IMR-90 (cell line): ENCODE measurements at regions not wholly inside any gene's neighbourhood (a gene's known extent, or its start where the extent isn't known, plus 50 kb on each side); places are given as distances from the start of the nearest gene placed in this dataset.

Experiments used
- ATAC-seq: fragments of 200-7000 bp; cut with Tn5 transposase; 2 replicates; pipeline ENCODE4 v1.9.1; 2020; ENCODE audit warnings: low read depth, mild to moderate bottlenecking, moderate library complexity
- BruUV-seq: library from RNA; stranded (reverse); fragments of 400-500 nt; replicated peaks from 2 replicates; lab custom pipeline; 2021; lab: Mats Ljungman, UMichigan
- CTCF ChIA-PET: fragments of 300-600 bp; formaldehyde crosslinking; extraction: SDS; loops from one replicate; lab custom pipeline; 2021; ENCODE audit warnings: antibody characterized with exemption; lab: Yijun Ruan, JAX
- POLR2A ChIA-PET: fragments of 300-600 bp; sonication (Branson Sonifier 250); formaldehyde crosslinking; loops from one replicate; lab custom pipeline; 2022; ENCODE audit warnings: antibody characterized with exemption; ENCODE audit not compliant: unreplicated experiment; lab: Charles Lee
- DNase-seq: peaks from one replicate; pipeline ENCODE4 v3.0.0; 2013
- H2AFZ ChIP-seq: replicated peaks from 2 replicates; pipeline ENCODE3; 2013; ENCODE audit warnings: low read length, mild to moderate bottlenecking; ENCODE audit not compliant: poor library complexity
- H2AK5ac ChIP-seq: 2 replicates; pipeline ENCODE4 v1.6.1; 2013; ENCODE audit warnings: low read depth, low read length, inconsistent platforms
- H2AK9ac ChIP-seq: replicated peaks from 2 replicates; pipeline ENCODE3; 2013; ENCODE audit warnings: mild to moderate bottlenecking, low read depth, low read length, moderate library complexity; ENCODE audit not compliant: poor library complexity
- H2BK120ac ChIP-seq: 2 replicates; pipeline ENCODE4 v1.6.1; 2013; ENCODE audit warnings: low read depth, low read length, inconsistent platforms
- H2BK15ac ChIP-seq: 3 replicates; pipeline ENCODE4 v1.6.1; 2013; ENCODE audit warnings: low read depth, low read length, inconsistent platforms
- H2BK20ac ChIP-seq: 2 replicates; pipeline ENCODE4 v1.6.1; 2013; ENCODE audit warnings: low read depth, mild to moderate bottlenecking, inconsistent platforms, low read length, moderate library complexity
- H2BK5ac ChIP-seq: 2 replicates; pipeline ENCODE4 v1.6.1; 2013; ENCODE audit warnings: mild to moderate bottlenecking, low read depth, low read length, inconsistent platforms; ENCODE audit not compliant: poor library complexity, severe bottlenecking
- H3K14ac ChIP-seq: replicated peaks from 2 replicates; pipeline ENCODE4 v1.6.1; 2013; ENCODE audit warnings: low read depth, low read length, inconsistent platforms
- H3K18ac ChIP-seq: 2 replicates; pipeline ENCODE4 v1.6.1; 2013; ENCODE audit warnings: low read depth, low read length, control low read depth
- H3K23ac ChIP-seq: 2 replicates; pipeline ENCODE4 v1.6.1; 2013; ENCODE audit warnings: low read depth, low read length, inconsistent platforms
- H3K27ac ChIP-seq: 2 replicates; pipeline ENCODE4 v1.5.1; 2013; ENCODE audit warnings: mild to moderate bottlenecking, control low read depth, low read length; ENCODE audit not compliant: insufficient read depth
- H3K27me3 ChIP-seq: 2 replicates; pipeline ENCODE4 v1.6.1; 2013; ENCODE audit warnings: low read length; ENCODE audit not compliant: control insufficient read depth, insufficient read depth
- H3K36me3 ChIP-seq: 2 replicates; pipeline ENCODE4 v1.6.1; 2013; ENCODE audit warnings: low read length, mixed read lengths; ENCODE audit not compliant: control insufficient read depth, insufficient read depth
- H3K4ac ChIP-seq: 2 replicates; pipeline ENCODE4 v1.6.1; 2013; ENCODE audit warnings: low read depth, low read length, inconsistent platforms
- H3K4me1 ChIP-seq: 2 replicates; pipeline ENCODE4 v1.6.1; 2013; ENCODE audit warnings: low read length, mixed read lengths; ENCODE audit not compliant: control insufficient read depth, insufficient read depth
- H3K4me2 ChIP-seq: 2 replicates; pipeline ENCODE4 v1.6.1; 2013; ENCODE audit warnings: low read depth, mild to moderate bottlenecking, control low read depth, low read length, moderate library complexity
- H3K4me3 ChIP-seq: 2 replicates; pipeline ENCODE4 v1.5.1; 2013; ENCODE audit warnings: low read depth, mild to moderate bottlenecking, control low read depth, low read length, moderate library complexity; ENCODE audit not compliant: insufficient read depth
- H3K56ac ChIP-seq: 2 replicates; pipeline ENCODE4 v1.6.1; 2013; ENCODE audit warnings: low read length, inconsistent platforms; ENCODE audit not compliant: insufficient read depth; ENCODE audit errors: extremely low read depth
- H3K79me1 ChIP-seq, 2 experiments: 2 replicates each; pipeline ENCODE4 v1.6.1; 2013; ENCODE audit warnings: low read length in 2 of 2, inconsistent platforms in 1 of 2, low read depth in 1 of 2
- H3K9ac ChIP-seq: 2 replicates; pipeline ENCODE4 v1.6.1; 2013; ENCODE audit warnings: low read depth, low read length, control low read depth
- H3K9me1 ChIP-seq: 2 replicates; pipeline ENCODE4 v1.6.1; 2013; ENCODE audit warnings: low read length, inconsistent platforms; ENCODE audit not compliant: insufficient read depth
- H3K9me3 ChIP-seq: 2 replicates; pipeline ENCODE4 v1.6.1; 2013; ENCODE audit warnings: low read length; ENCODE audit not compliant: control insufficient read depth, insufficient read depth
- H4K20me1 ChIP-seq: 2 replicates; pipeline ENCODE4 v1.6.1; 2013; ENCODE audit warnings: low read length, inconsistent platforms; ENCODE audit not compliant: insufficient read depth
- H4K5ac ChIP-seq: 2 replicates; pipeline ENCODE4 v1.6.1; 2013; ENCODE audit warnings: mild to moderate bottlenecking, low read depth, low read length, control low read depth
- H4K8ac ChIP-seq, 2 experiments: 2 replicates each; pipeline ENCODE4 v1.6.1; 2013; ENCODE audit warnings: low read depth in 2 of 2, low read length in 2 of 2, control low read depth in 1 of 2, inconsistent platforms in 1 of 2
- H4K91ac ChIP-seq: 2 replicates; pipeline ENCODE4 v1.6.1; 2013; ENCODE audit warnings: low read depth, low read length, inconsistent platforms; ENCODE audit not compliant: insufficient read depth
- CEBPB ChIP-seq: IDR thresholded peaks from 2 replicates; pipeline ENCODE4 v1.6.1; 2012; ENCODE audit warnings: low read depth, low read length, improper control_type of control experiment
- FOS ChIP-seq: fragments of 150-350 bp; IDR thresholded peaks from 2 replicates; pipeline ENCODE4 v1.6.1; 2016; ENCODE audit warnings: low read depth, low read length
- MXI1 ChIP-seq: IDR thresholded peaks from 2 replicates; pipeline ENCODE4 v1.6.1; 2012; ENCODE audit warnings: low read depth, mild to moderate bottlenecking, low read length, moderate library complexity, borderline replicate concordance
- NFE2L2 ChIP-seq: fragments of 150-350 bp; IDR thresholded peaks from 2 replicates; pipeline ENCODE4 v1.6.1; 2016; ENCODE audit warnings: low read depth, mild to moderate bottlenecking, low read length
- RCOR1 ChIP-seq: IDR thresholded peaks from 2 replicates; pipeline ENCODE4 v1.6.1; 2012; ENCODE audit warnings: mild to moderate bottlenecking, low read length, improper control_type of control experiment; ENCODE audit not compliant: insufficient replicate concordance
- RFX5 ChIP-seq: IDR thresholded peaks from 2 replicates; pipeline ENCODE4 v1.8.0; 2012; ENCODE audit warnings: low read depth, mild to moderate bottlenecking, low read length, moderate library complexity
- SMC3 ChIP-seq: fragments of 150-350 bp; IDR thresholded peaks from 2 replicates; pipeline ENCODE4 v1.6.1; 2016; ENCODE audit warnings: low read depth, mild to moderate bottlenecking, antibody characterized with exemption, low read length, moderate library complexity
- WGBS, 2 experiments: methylation state at CpG; one replicate each; pipeline versions ENCODE4 v1.1.5 to v1.1.7; 2013; ENCODE audit warnings: missing lambda C conversion rate in 2 of 2; ENCODE audit not compliant: insufficient read length in 1 of 2; ENCODE audit errors: extremely low coverage in 2 of 2; 5-methylcytosine and 5-hydroxymethylcytosine counted together
- dilution Hi-C: fragments of 300-500 bp; cut with HindIII; formaldehyde crosslinking; loops from one replicate; pipeline ENCODE4 v1.14.3; 2018; ENCODE audit warnings: low sequenced_read_pairs; ENCODE audit not compliant: unreplicated experiment
- in situ Hi-C: fragments of 300-500 bp; cut with MboI; formaldehyde crosslinking; loops from 3 replicates; pipeline ENCODE4 v1.14.3; 2019; ENCODE audit warnings: low sequenced_read_pairs, inconsistent platforms, mixed read lengths
- intact Hi-C: fragments of 100-400 bp; cut with micrococcal nuclease; formaldehyde crosslinking; loops from 2 replicates; pipeline ENCODE4 v1.10.0; 2022
- TF ChIP-seq, protein P1 (sequence below): fragments of 150-350 bp; IDR thresholded peaks from 2 replicates; pipeline ENCODE4 v1.6.1; 2017; ENCODE audit warnings: mild to moderate bottlenecking, antibody characterized with exemption, low read length, low read depth
- TF ChIP-seq, protein P2 (sequence below): fragments of 150-350 bp; IDR thresholded peaks from 2 replicates; pipeline ENCODE4 v1.6.1; 2016; ENCODE audit warnings: low read depth, mild to moderate bottlenecking, low read length, moderate library complexity, borderline replicate concordance
- TF ChIP-seq, protein P3 (sequence below): conservative IDR thresholded peaks from 2 replicates; pipeline ENCODE4 v1.5.1; 2012; ENCODE audit warnings: mild to moderate bottlenecking, low read depth, low read length, improper control_type of control experiment

DNA sequence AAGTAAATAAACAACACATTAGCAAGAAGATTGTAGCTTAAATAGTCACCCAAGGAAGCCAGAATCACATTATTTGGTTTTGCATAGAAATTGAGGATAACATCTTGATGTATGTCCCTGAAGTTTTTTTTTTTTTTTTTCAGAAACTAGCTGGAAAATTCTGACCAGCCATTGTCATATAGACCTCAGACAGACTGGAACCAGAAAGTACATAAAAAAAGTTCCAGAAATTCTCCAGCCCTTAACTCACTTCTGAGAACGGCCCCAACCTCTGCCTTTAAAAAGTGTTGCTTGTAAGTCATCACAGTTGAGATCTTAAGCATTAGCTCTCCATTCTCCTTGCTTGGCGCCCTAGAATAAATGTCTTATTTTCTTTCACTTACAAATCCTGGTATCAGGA lies 350.5 kb downstream of the CCDC85A start:
- BruUV-seq: no TSS peak

More for the DNA sequence above, 350.5 kb downstream of the CCDC85A start:
- Histone ChIP-seq H3K4me3 (no peak overlapping the region), H3K18ac (no peak overlapping the region), H4K20me1 (no peaks in the 10 kb centered on the region), H3K79me1 (no peaks in the 10 kb centered on the region), H2BK120ac (no peak overlapping the region), H3K56ac (no peak overlapping the region), H3K9ac (no peak overlapping the region), H3K27ac (no peak overlapping the region), H3K27me3 (no peaks in the 10 kb centered on the region), H2AFZ (no peak overlapping the region), H3K4me2 (no peak overlapping the region), H2AK9ac (no peak overlapping the region), H2BK15ac (no peak overlapping the region), H3K4me1 (no peaks in the 10 kb centered on the region), H3K9me3 (peaks cover 3% of the 10 kb centered on the region; the same call in 1 of the 2 replicates), H2BK5ac (no peak overlapping the region), H4K8ac (no peak overlapping the region), H3K9me1 (no peaks in the 10 kb centered on the region), H4K91ac (no peak overlapping the region), H3K14ac (no peak overlapping the region), H4K5ac (no peak overlapping the region), H3K23ac (no peak overlapping the region), H2BK20ac (no peak overlapping the region), H3K4ac (no peak overlapping the region), H2AK5ac (no peak overlapping the region), H3K36me3 (no peaks in the 10 kb centered on the region)
- ATAC-seq (no peak), DNase-seq (peak; percentile 6)
- ChIA-PET POLR2A (no interaction called here), CTCF (no interaction called here)
- TF ChIP-seq, protein P1, sequence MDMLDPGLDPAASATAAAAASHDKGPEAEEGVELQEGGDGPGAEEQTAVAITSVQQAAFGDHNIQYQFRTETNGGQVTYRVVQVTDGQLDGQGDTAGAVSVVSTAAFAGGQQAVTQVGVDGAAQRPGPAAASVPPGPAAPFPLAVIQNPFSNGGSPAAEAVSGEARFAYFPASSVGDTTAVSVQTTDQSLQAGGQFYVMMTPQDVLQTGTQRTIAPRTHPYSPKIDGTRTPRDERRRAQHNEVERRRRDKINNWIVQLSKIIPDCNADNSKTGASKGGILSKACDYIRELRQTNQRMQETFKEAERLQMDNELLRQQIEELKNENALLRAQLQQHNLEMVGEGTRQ: no peak
- TF ChIP-seq FOS: no peak
- TF ChIP-seq MXI1: no peak
- TF ChIP-seq SMC3: no peak
- TF ChIP-seq CEBPB: no peak
- TF ChIP-seq, protein P2, sequence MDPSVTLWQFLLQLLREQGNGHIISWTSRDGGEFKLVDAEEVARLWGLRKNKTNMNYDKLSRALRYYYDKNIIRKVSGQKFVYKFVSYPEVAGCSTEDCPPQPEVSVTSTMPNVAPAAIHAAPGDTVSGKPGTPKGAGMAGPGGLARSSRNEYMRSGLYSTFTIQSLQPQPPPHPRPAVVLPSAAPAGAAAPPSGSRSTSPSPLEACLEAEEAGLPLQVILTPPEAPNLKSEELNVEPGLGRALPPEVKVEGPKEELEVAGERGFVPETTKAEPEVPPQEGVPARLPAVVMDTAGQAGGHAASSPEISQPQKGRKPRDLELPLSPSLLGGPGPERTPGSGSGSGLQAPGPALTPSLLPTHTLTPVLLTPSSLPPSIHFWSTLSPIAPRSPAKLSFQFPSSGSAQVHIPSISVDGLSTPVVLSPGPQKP: no peak
- no peak for TF ChIP-seq RFX5
- TF ChIP-seq NFE2L2: no peak
- TF ChIP-seq RCOR1: no peak
- TF ChIP-seq, protein P3, sequence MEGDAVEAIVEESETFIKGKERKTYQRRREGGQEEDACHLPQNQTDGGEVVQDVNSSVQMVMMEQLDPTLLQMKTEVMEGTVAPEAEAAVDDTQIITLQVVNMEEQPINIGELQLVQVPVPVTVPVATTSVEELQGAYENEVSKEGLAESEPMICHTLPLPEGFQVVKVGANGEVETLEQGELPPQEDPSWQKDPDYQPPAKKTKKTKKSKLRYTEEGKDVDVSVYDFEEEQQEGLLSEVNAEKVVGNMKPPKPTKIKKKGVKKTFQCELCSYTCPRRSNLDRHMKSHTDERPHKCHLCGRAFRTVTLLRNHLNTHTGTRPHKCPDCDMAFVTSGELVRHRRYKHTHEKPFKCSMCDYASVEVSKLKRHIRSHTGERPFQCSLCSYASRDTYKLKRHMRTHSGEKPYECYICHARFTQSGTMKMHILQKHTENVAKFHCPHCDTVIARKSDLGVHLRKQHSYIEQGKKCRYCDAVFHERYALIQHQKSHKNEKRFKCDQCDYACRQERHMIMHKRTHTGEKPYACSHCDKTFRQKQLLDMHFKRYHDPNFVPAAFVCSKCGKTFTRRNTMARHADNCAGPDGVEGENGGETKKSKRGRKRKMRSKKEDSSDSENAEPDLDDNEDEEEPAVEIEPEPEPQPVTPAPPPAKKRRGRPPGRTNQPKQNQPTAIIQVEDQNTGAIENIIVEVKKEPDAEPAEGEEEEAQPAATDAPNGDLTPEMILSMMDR: no peak
- in situ Hi-C loops: no loop called here
- dilution Hi-C loops: no loop called here
- intact Hi-C loops: no loop called here
- no CpG with 5 or more reads among the region's 2 CpGs for WGBS, 2 experiments
